HCT116 (cell line): ENCODE measurements at regions not wholly inside any gene's neighbourhood (a gene's known extent, or its start where the extent isn't known, plus 50 kb on each side); places are given as distances from the start of the nearest gene placed in this dataset.

Experiments
- ATAC-seq: fragments of 200-7000 bp; cut with Tn5 transposase; 2 replicates; pipeline ENCODE4 v1.9.1; 2020; ENCODE audit warnings: mild to moderate bottlenecking, moderate library complexity
- BruUV-seq: library from RNA; stranded (reverse); fragments of 400-500 nt; replicated peaks from 2 replicates; lab custom pipeline; 2021; lab: Mats Ljungman, UMichigan
- CTCF ChIA-PET: fragments of 300-600 bp; sonication (Branson Sonifier 250); formaldehyde crosslinking; loops from one replicate; lab custom pipeline; 2021; ENCODE audit warnings: antibody characterized with exemption; lab: Charles Lee
- POLR2A ChIA-PET: fragments of 300-600, 350-600 bp; sonication (Branson Sonifier 250); formaldehyde crosslinking; loops from one replicate; lab custom pipeline; 2021; ENCODE audit warnings: antibody characterized with exemption; lab: Charles Lee
- RAD21 ChIA-PET, 2 experiments: fragments of 300-600 bp; sonication (Branson Sonifier 250); formaldehyde crosslinking; loops; one replicate each; lab custom pipeline; 2023; ENCODE audit warnings: low total read pairs in 2 of 2; ENCODE audit not compliant: uncharacterized antibody in 2 of 2, unreplicated experiment in 2 of 2, low non-redundant PET in 1 of 2; lab: Charles Lee
- DNase-seq: peaks from one replicate; pipeline ENCODE4 v3.0.0-alpha.2; 2010; ENCODE audit warnings: low read depth, low spot score
- H2AFZ ChIP-seq: fragments of 200-600 bp; shearing (Covaris generic), sonication (generic); 2 replicates; pipeline ENCODE4 v1.6.1; 2017; ENCODE audit warnings: low read depth, mixed run types, mixed read lengths, antibody characterized with exemption, low read length; ENCODE audit not compliant: poor library complexity, severe bottlenecking
- H3K27ac ChIP-seq: 2 replicates; pipeline ENCODE4 v1.5.1; 2012; ENCODE audit warnings: low read depth, low read length
- H3K27me3 ChIP-seq: fragments of 200-600 bp; sonication (generic); 2 replicates; pipeline ENCODE4 v1.6.1; 2016; ENCODE audit warnings: mixed run types, low read length, mixed read lengths; ENCODE audit not compliant: insufficient read depth
- H3K36me3 ChIP-seq, 2 experiments: fragments of 200-500 bp in 1 of 2; fragments of 200-600 bp in 1 of 2; sonication (Bioruptor generic) in 1 of 2; sonication (generic) in 1 of 2; 2 replicates each; pipeline versions ENCODE4 v1.5.1 to v1.6.1; 2014 to 2016; ENCODE audit warnings: low read length in 2 of 2, inconsistent platforms in 1 of 2, mixed read lengths in 1 of 2, mixed run types in 1 of 2; ENCODE audit not compliant: insufficient read depth in 2 of 2, control insufficient read depth in 1 of 2
- H3K4me1 ChIP-seq, 2 experiments: fragments of 200-600 bp in 1 of 2; sonication (generic) in 1 of 2; 2 replicates each; pipeline versions ENCODE4 v1.5.1 to v1.6.1; 2012 to 2017; ENCODE audit warnings: low read length in 2 of 2, inconsistent platforms in 1 of 2, mild to moderate bottlenecking in 1 of 2, mixed read lengths in 1 of 2, mixed run types in 1 of 2, moderate library complexity in 1 of 2; ENCODE audit not compliant: insufficient read depth in 2 of 2, control insufficient read depth in 1 of 2
- H3K4me2 ChIP-seq: fragments of 200-600 bp; sonication (generic); 2 replicates; pipeline ENCODE4 v1.6.1; 2017; ENCODE audit warnings: mixed run types, low read length, mixed read lengths
- H3K4me3 ChIP-seq, 2 experiments: fragments of 200-600 bp in 1 of 2; sonication (generic) in 1 of 2; replicated peaks in 1 of 2; 2 replicates each; pipeline ENCODE4 v1.5.1; 2011 to 2016; ENCODE audit warnings: low read length in 2 of 2, control low read depth in 1 of 2, low read depth in 1 of 2, mild to moderate bottlenecking in 1 of 2, mixed read lengths in 1 of 2, mixed run types in 1 of 2
- H3K79me2 ChIP-seq: fragments of 200-600 bp; sonication (generic); 2 replicates; pipeline ENCODE4 v1.6.1; 2017; ENCODE audit warnings: mild to moderate bottlenecking, mixed run types, low read length, moderate library complexity, mixed read lengths; ENCODE audit not compliant: insufficient read depth
- H3K9ac ChIP-seq: fragments of 200-600 bp; sonication (generic); 2 replicates; pipeline ENCODE4 v1.6.1; 2016; ENCODE audit warnings: low read length, mixed read lengths
- H3K9me2 ChIP-seq: fragments of 200-600 bp; sonication (generic), shearing (Covaris generic); 2 replicates; pipeline ENCODE4 v1.6.1; 2017; ENCODE audit warnings: mixed run types, mild to moderate bottlenecking, moderate library complexity; ENCODE audit not compliant: insufficient read depth
- H3K9me3 ChIP-seq, 2 experiments: fragments of 200-500 bp in 1 of 2; fragments of 200-600 bp in 1 of 2; sonication (Bioruptor generic) in 1 of 2; sonication (generic) in 1 of 2; 2 replicates each; pipeline ENCODE4 v1.6.1; 2014 to 2017; ENCODE audit warnings: low read length in 2 of 2, mixed read lengths in 2 of 2, inconsistent platforms in 1 of 2, low read depth in 1 of 2, mild to moderate bottlenecking in 1 of 2, mixed run types in 1 of 2, moderate library complexity in 1 of 2; ENCODE audit not compliant: control insufficient read depth in 1 of 2, insufficient read depth in 1 of 2
- H4K20me1 ChIP-seq: fragments of 200-600 bp; sonication (generic), shearing (Covaris generic); 2 replicates; pipeline ENCODE4 v1.6.1; 2017; ENCODE audit warnings: mixed run types, mild to moderate bottlenecking, moderate library complexity; ENCODE audit not compliant: insufficient read depth
- ATF3 ChIP-seq: IDR thresholded peaks from 2 replicates; pipeline ENCODE4 v1.6.1; 2012
- CBX3 ChIP-seq: IDR thresholded peaks from 2 replicates; pipeline ENCODE4 v1.6.1; 2012; ENCODE audit warnings: low read depth
- CEBPB ChIP-seq: IDR thresholded peaks from 2 replicates; pipeline ENCODE4 v1.6.1; 2012; ENCODE audit warnings: low read depth
- EGR1 ChIP-seq: IDR thresholded peaks from 2 replicates; pipeline ENCODE4 v1.6.1; 2012; ENCODE audit warnings: low read depth
- ELF1 ChIP-seq: IDR thresholded peaks from 2 replicates; pipeline ENCODE4 v1.6.1; 2012; ENCODE audit warnings: low read depth, borderline replicate concordance
- EZH2 ChIP-seq: fragments of 200-600 bp; sonication (generic); IDR thresholded peaks from 2 replicates; pipeline ENCODE4 v1.6.1; 2017; ENCODE audit warnings: antibody characterized with exemption, mixed run types
- EZH2phosphoT487 ChIP-seq: fragments of 200-600 bp; IDR thresholded peaks from 2 replicates; pipeline ENCODE4 v1.6.1; 2018; ENCODE audit warnings: antibody characterized with exemption, borderline replicate concordance
- FOSL1 ChIP-seq: IDR thresholded peaks from 2 replicates; pipeline ENCODE4 v1.6.1; 2012; ENCODE audit warnings: low read depth
- JUND ChIP-seq: IDR thresholded peaks from 2 replicates; pipeline ENCODE4 v1.6.1; 2012
- MAX ChIP-seq: IDR thresholded peaks from 2 replicates; pipeline ENCODE4 v1.6.1; 2012
- POLR2AphosphoS5 ChIP-seq: IDR thresholded peaks from 2 replicates; pipeline ENCODE4 v1.6.1; 2011; ENCODE audit warnings: mild to moderate bottlenecking, low read depth, low read length, moderate library complexity
- RAD21 ChIP-seq: IDR thresholded peaks from 2 replicates; pipeline ENCODE4 v1.6.1; 2012; ENCODE audit warnings: low read depth, mild to moderate bottlenecking
- REST ChIP-seq: IDR thresholded peaks from 2 replicates; pipeline ENCODE4 v1.6.1; 2012; ENCODE audit warnings: low read depth
- SIN3A ChIP-seq: IDR thresholded peaks from 2 replicates; pipeline ENCODE4 v1.6.1; 2012; ENCODE audit warnings: low read depth
- SP1 ChIP-seq: IDR thresholded peaks from 2 replicates; pipeline ENCODE4 v1.6.1; 2012; ENCODE audit warnings: low read depth
- TCF7L2 ChIP-seq: IDR thresholded peaks from 2 replicates; pipeline ENCODE4 v1.7.0; 2011; ENCODE audit warnings: borderline replicate concordance, inconsistent platforms; ENCODE audit not compliant: insufficient read depth, insufficient read length; ENCODE audit errors: extremely low read depth
- YY1 ChIP-seq: IDR thresholded peaks from 2 replicates; pipeline ENCODE4 v1.6.1; 2011; ENCODE audit warnings: low read length, low read depth, moderate library complexity, mild to moderate bottlenecking; ENCODE audit not compliant: insufficient replicate concordance; ENCODE audit errors: extremely low read depth
- ZFX ChIP-seq: fragments of 450-650 bp; IDR thresholded peaks from 2 replicates; pipeline ENCODE4 v1.6.1; 2017
- ZNF274 ChIP-seq: fragments of 200-500 bp; sonication (Bioruptor generic); IDR thresholded peaks from 2 replicates; pipeline ENCODE4 v1.6.1; 2014; ENCODE audit warnings: mild to moderate bottlenecking, low read depth, low read length, inconsistent platforms
- intact Hi-C: fragments of 100-400 bp; cut with micrococcal nuclease; formaldehyde crosslinking; loops from 2 replicates; pipeline ENCODE4 v1.10.0; 2022

- ChIA-PET POLR2A (no interaction called here), CTCF (no interaction called here), RAD21 (no interaction called here)
- no peak for TF ChIP-seq RAD21
- TF ChIP-seq POLR2AphosphoS5 = no peak
- no peak for TF ChIP-seq JUND
- TF ChIP-seq ZNF274 = no peak
- no peak for TF ChIP-seq SIN3A
- no peak for TF ChIP-seq FOSL1
- TF ChIP-seq YY1 = no peak
- TF ChIP-seq CBX3 = no peak
- intact Hi-C loops = no loop called here
- Histone ChIP-seq H3K9me2 (no peaks in the 10 kb centered on the region), H3K27ac (no peak overlapping the region), H3K4me3 (no peak overlapping the region), H2AFZ (no peak overlapping the region), H4K20me1 (no peaks in the 10 kb centered on the region), H3K9ac (no peak overlapping the region), H3K36me3 (no peaks in the 10 kb centered on the region), H3K27me3 (no peaks in the 10 kb centered on the region), H3K9me3 (peaks cover 0 to 2% of the 10 kb centered on the region in 2 experiments; a peak in 2 of 4 replicates), H3K4me1 (no peaks in the 10 kb centered on the region), H3K79me2 (no peaks in the 10 kb centered on the region), H3K4me2 (no peak overlapping the region)
- no peak for DNase-seq
- BruUV-seq = no TSS peak
- no peak for ATAC-seq
Measured at GRCh38 chr13:74705438-74705837, 571.2 kb upstream of the KLF12 start.

GRCh38 chr13:74703855-74704387 is 569.7 kb upstream of the KLF12 start:
- no peak for ATAC-seq
- H3K9me2 ChIP-seq = no peaks in the 10 kb centered on the region
- peaks cover 0 to 2% of the 10 kb centered on the region in 2 experiments; a peak in 1 of 4 replicates for H3K9me3 ChIP-seq
- no TSS peak for BruUV-seq
- H3K27ac ChIP-seq = no peak overlapping the region
- ChIA-PET CTCF (no interaction called here), RAD21 (no interaction called here), POLR2A (no interaction called here)
- H3K36me3 ChIP-seq = no peaks in the 10 kb centered on the region
- H3K4me2 ChIP-seq = no peak overlapping the region
- H3K4me3 ChIP-seq = no peak overlapping the region
- DNase-seq = no peak
- H3K4me1 ChIP-seq = no peaks in the 10 kb centered on the region
- no peak overlapping the region for H2AFZ ChIP-seq
- no peaks in the 10 kb centered on the region for H4K20me1 ChIP-seq
- intact Hi-C loops = no loop called here
- H3K79me2 ChIP-seq = no peaks in the 10 kb centered on the region
- H3K9ac ChIP-seq = no peak overlapping the region
- H3K27me3 ChIP-seq = no peaks in the 10 kb centered on the region
- no peak for TF ChIP-seq EGR1
- TF ChIP-seq ZNF274 = no peak
- no peak for TF ChIP-seq SIN3A
- no peak for TF ChIP-seq EZH2phosphoT487
- no peak for TF ChIP-seq MAX
- no peak for TF ChIP-seq SP1
- TF ChIP-seq CEBPB = no peak
- no peak for TF ChIP-seq ZFX
- TF ChIP-seq REST = no peak
- no peak for TF ChIP-seq TCF7L2
- no peak for TF ChIP-seq POLR2AphosphoS5
- TF ChIP-seq YY1 = no peak
- TF ChIP-seq EZH2 = no peak
- TF ChIP-seq JUND = no peak
- TF ChIP-seq FOSL1 = no peak
- no peak for TF ChIP-seq ATF3
- no peak for TF ChIP-seq ELF1
